A673 (cell line): ENCODE measurements at regions not wholly inside any gene's neighbourhood (a gene's known extent, or its start where the extent isn't known, plus 50 kb on each side); places are given as distances from the start of the nearest gene placed in this dataset.

ENCODE experiments used
- BruUV-seq: library from RNA; stranded (reverse); fragments of 400-500 nt; replicated peaks from 2 replicates; lab custom pipeline; 2021; lab: Mats Ljungman, UMichigan
- CTCF ChIA-PET: fragments of 300-600 bp; sonication (Branson Sonifier 250); formaldehyde crosslinking; loops from one replicate; lab custom pipeline; 2022; ENCODE audit warnings: antibody characterized with exemption; lab: Charles Lee
- POLR2A ChIA-PET: fragments of 300-600 bp; sonication (Branson Sonifier 250); formaldehyde crosslinking; loops from one replicate; lab custom pipeline; 2022; ENCODE audit warnings: antibody characterized with exemption; ENCODE audit not compliant: low non-redundant PET; lab: Charles Lee
- DNase-seq: peaks from one replicate; pipeline ENCODE4 v3.0.0-alpha.2; 2015; ENCODE audit warnings: low spot score
- H3K27ac ChIP-seq: fragments of 200-600 bp; sonication (generic); 2 replicates; pipeline ENCODE4 v1.5.1; 2016; ENCODE audit warnings: mixed run types, low read depth, mild to moderate bottlenecking, mixed read lengths, antibody characterized with exemption, low read length; ENCODE audit not compliant: poor library complexity, severe bottlenecking
- H3K27me3 ChIP-seq: fragments of 200-600 bp; sonication (generic); replicated peaks from 2 replicates; pipeline ENCODE4 v1.6.1; 2017; ENCODE audit warnings: mixed run types, low read depth, mild to moderate bottlenecking, mixed read lengths, antibody characterized with exemption, low read length; ENCODE audit not compliant: insufficient read depth, poor library complexity
- H3K36me3 ChIP-seq: fragments of 200-600 bp; sonication (generic); 2 replicates; pipeline ENCODE4 v1.6.1; 2016; ENCODE audit warnings: mixed run types, mild to moderate bottlenecking, mixed read lengths, antibody characterized with exemption, low read length; ENCODE audit not compliant: insufficient read depth, poor library complexity, severe bottlenecking
- H3K4me1 ChIP-seq: fragments of 200-600 bp; sonication (generic); 2 replicates; pipeline ENCODE4 v1.6.1; 2017; ENCODE audit warnings: mixed run types, mild to moderate bottlenecking, mixed read lengths, antibody characterized with exemption, low read length; ENCODE audit not compliant: insufficient read depth, poor library complexity, severe bottlenecking
- H3K4me3 ChIP-seq: fragments of 200-600 bp; sonication (generic); 2 replicates; pipeline ENCODE4 v1.5.1; 2016; ENCODE audit warnings: low read depth, mixed run types, mild to moderate bottlenecking, mixed read lengths, low read length; ENCODE audit not compliant: poor library complexity, severe bottlenecking
- H3K9me3 ChIP-seq: fragments of 200-600 bp; sonication (generic); 2 replicates; pipeline ENCODE4 v1.6.1; 2016; ENCODE audit warnings: mixed run types, low read depth, mild to moderate bottlenecking, mixed read lengths, antibody characterized with exemption, low read length; ENCODE audit not compliant: poor library complexity, severe bottlenecking
- EZH2 ChIP-seq: fragments of 200-600 bp; sonication (generic); IDR thresholded peaks from 2 replicates; pipeline ENCODE4 v1.6.1; 2017; ENCODE audit warnings: borderline replicate concordance, low read depth, mild to moderate bottlenecking, mixed read lengths, antibody characterized with exemption, low read length; ENCODE audit not compliant: poor library complexity, severe bottlenecking
- intact Hi-C: fragments of 100-400 bp; cut with micrococcal nuclease; formaldehyde crosslinking; loops from one replicate; pipeline ENCODE4 v1.10.0; 2022; ENCODE audit not compliant: unreplicated experiment
- TF ChIP-seq, protein P1 (sequence below): fragments of 300-800, 200-600 bp; sonication (generic); conservative IDR thresholded peaks from 2 replicates; pipeline ENCODE4 v1.5.1; 2017; ENCODE audit warnings: low read depth, mild to moderate bottlenecking, antibody characterized with exemption, low read length, moderate library complexity, mixed read lengths

DNA sequence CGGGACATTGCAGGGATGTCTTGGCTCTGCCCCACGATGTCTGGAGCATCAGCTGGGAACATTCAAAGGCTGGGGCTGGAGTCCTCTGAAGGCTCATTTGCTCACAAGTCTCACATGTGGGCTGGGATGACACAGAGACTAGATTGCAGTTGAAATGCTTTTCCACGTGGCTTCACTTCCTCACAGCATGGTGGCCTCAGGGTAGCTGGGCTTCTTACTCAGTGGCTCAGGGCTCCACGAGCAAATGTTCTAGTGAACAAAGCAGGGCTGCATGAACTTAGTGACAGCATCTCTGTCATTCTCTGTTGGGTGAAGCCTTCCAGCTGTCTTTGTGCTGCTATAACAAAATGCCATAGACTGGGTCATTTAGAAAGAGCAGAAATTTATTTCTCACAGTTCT lies 247.0 kb upstream of the POU3F1 start:
- ChIA-PET CTCF (no interaction called here), POLR2A (no interaction called here)
- Histone ChIP-seq H3K4me1 (peaks cover 14% of the 10 kb centered on the region), H3K36me3 (no peaks in the 10 kb centered on the region), H3K27me3 (no peaks in the 10 kb centered on the region), H3K4me3 (no peak overlapping the region), H3K27ac (no peak overlapping the region), H3K9me3 (no peaks in the 10 kb centered on the region)
- no TSS peak for BruUV-seq
- no peak for TF ChIP-seq EZH2
- TF ChIP-seq, protein P1, sequence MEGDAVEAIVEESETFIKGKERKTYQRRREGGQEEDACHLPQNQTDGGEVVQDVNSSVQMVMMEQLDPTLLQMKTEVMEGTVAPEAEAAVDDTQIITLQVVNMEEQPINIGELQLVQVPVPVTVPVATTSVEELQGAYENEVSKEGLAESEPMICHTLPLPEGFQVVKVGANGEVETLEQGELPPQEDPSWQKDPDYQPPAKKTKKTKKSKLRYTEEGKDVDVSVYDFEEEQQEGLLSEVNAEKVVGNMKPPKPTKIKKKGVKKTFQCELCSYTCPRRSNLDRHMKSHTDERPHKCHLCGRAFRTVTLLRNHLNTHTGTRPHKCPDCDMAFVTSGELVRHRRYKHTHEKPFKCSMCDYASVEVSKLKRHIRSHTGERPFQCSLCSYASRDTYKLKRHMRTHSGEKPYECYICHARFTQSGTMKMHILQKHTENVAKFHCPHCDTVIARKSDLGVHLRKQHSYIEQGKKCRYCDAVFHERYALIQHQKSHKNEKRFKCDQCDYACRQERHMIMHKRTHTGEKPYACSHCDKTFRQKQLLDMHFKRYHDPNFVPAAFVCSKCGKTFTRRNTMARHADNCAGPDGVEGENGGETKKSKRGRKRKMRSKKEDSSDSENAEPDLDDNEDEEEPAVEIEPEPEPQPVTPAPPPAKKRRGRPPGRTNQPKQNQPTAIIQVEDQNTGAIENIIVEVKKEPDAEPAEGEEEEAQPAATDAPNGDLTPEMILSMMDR = no peak
- intact Hi-C loops = loop anchor here (10.0 kb wide), 1 partner anchor 269 kb away; no protein-coding TSS in a partner anchor
- DNase-seq = peak; percentile 15

DNA sequence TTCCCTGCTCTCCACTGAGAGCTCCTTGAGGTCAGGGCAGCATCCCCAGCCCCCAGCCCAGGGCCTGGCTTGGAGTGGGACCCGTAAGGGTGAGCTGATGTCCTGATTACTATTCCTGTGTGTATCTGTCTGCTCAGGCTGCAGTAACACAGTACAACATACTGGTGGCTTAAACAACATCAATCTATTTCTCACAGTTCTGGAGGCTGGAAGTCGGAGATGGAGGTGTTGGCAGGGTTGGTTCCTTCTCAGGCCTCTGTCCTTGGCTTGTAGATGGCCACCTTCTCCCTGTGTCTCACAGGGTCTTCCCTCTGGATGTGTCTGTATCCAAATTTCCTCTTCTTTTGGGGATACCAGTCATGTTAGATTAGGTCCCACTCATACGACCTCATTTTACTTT lies 246.4 kb upstream of the POU3F1 start:
- Histone ChIP-seq H3K36me3 (no peaks in the 10 kb centered on the region), H3K27ac (no peak overlapping the region), H3K4me1 (peaks cover 10% of the 10 kb centered on the region), H3K4me3 (no peak overlapping the region), H3K27me3 (no peaks in the 10 kb centered on the region), H3K9me3 (no peaks in the 10 kb centered on the region)
- DNase-seq = no peak
- no TSS peak for BruUV-seq
- ChIA-PET CTCF (no interaction called here), POLR2A (no interaction called here)
- intact Hi-C loops = loop anchor here (10.0 kb wide), 1 partner anchor 268 kb away; no protein-coding TSS in a partner anchor
- no peak for TF ChIP-seq EZH2
- TF ChIP-seq, protein P1 = no peak

DNA sequence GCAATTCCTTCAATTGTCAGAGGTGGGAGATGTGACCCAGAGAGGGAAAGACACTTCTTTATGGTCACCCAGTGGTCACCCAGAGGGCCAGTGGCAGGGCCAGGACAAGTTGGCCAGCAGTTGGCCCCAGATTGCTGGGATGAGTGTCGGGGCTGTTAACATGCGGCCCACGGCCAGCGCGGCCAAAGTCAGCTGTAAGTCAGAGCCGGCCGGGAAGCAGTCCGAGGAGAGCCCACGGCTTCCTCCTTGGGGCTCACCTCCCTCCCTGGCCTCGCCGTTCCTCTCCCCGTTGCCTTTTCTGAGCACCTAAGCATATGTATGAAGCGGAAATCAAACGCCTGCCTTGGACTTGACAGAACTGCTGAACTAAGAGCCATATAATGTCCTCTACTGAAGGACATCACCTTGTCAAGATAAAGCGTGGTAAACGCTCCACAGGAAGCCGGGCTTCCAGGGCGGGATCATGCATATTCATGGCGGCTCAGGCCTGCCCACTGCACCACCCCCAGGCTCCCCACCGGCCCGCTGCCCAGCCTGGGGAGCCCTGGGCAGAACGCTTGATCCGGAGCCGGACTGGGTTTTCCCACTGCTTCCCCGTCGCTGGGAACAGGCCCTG lies 245.4 kb upstream of the POU3F1 start:
- no peak for TF ChIP-seq EZH2
- TF ChIP-seq, protein P1 = no peak
- H3K4me3 ChIP-seq = no peak overlapping the region
- BruUV-seq = no TSS peak
- ChIA-PET POLR2A (no interaction called here), CTCF (no interaction called here)
- no peaks in the 10 kb centered on the region for H3K27me3 ChIP-seq
- no peaks in the 10 kb centered on the region for H3K9me3 ChIP-seq
- no peak overlapping the region for H3K27ac ChIP-seq
- H3K36me3 ChIP-seq = no peaks in the 10 kb centered on the region
- peaks cover under 1% of the 10 kb centered on the region for H3K4me1 ChIP-seq
- no peak for DNase-seq
- intact Hi-C loops = loop anchor here (10.0 kb wide), 1 partner anchor 267 kb away; no protein-coding TSS in a partner anchor
